HG03521 (cell line): ENCODE measurements at regions not wholly inside any gene's neighbourhood (a gene's known extent, or its start where the extent isn't known, plus 50 kb on each side); places are given as distances from the start of the nearest gene placed in this dataset.

ENCODE experiments used
- ATAC-seq: cut with Tn5 transposase; IDR thresholded peaks from one replicate; pipeline ENCODE4 v1.9.1; 2021; ENCODE audit warnings: mild to moderate bottlenecking, moderate library complexity; ENCODE audit not compliant: unreplicated experiment

DNA sequence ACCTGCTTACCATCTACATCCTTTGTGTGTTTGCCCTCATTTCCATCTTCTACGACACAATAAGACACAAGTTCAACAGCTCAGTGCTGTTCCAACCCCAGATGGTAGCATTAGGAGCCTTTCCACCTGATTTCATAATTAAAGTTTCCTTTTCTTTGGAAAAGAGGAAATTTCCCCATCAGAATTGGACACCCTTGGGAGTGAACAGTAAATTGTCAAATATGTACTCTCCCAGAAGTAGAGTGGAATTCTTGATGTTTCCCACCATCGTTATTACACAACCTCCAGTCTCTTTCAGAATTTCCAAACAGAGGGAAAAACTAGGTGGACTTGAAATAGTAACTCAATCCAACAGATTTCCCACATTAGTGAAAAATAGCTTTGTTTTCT lies 337.6 kb upstream of the OR4E1 start:
- ATAC-seq: no peak

- no peak for ATAC-seq
These were observed 337.1 kb upstream of the OR4E1 start for GRCh38 chr14:22010545-22011252.

DNA sequence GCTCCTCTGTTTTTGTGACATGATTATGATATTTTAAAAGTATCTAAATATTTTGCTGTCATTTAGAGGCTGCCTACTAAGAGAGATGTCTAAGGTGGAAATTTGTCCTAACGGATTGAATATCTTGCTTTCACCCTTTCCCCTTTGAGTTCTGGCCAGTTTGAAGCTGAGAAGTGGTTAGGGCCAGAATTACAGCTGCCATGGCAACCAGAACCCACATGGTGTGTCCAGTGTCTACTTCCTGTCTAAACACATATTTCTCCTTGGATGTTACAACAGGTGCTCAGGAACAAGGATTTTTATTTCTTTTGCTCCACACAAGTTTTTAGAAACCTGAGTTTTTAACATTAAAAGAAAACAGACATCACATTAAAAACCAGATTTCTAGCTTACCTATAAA lies 335.1 kb upstream of the OR4E1 start:
- no peak for ATAC-seq

- no peak for ATAC-seq
These were observed 334.3 kb upstream of the OR4E1 start for GRCh38 chr14:22007784-22008412.

DNA sequence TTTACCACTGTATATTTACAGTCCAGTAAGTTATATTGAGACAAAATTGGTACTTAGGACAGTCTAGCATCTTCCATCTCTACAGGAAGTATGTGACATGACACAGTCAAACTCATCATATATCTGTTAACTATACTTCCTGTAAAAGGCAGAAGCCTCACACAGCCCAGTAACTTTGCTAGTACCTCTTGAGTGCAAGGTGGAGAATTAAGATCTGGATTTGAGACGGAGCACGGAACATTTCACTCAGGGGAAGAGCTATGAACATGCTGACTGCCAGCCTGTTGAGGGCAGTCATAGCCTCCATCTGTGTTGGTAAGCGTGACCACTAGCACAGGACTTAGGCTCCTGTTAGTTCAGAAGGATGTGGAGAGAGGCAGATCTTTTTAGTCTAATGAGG lies 333.7 kb upstream of the OR4E1 start:
- ATAC-seq: no peak

DNA sequence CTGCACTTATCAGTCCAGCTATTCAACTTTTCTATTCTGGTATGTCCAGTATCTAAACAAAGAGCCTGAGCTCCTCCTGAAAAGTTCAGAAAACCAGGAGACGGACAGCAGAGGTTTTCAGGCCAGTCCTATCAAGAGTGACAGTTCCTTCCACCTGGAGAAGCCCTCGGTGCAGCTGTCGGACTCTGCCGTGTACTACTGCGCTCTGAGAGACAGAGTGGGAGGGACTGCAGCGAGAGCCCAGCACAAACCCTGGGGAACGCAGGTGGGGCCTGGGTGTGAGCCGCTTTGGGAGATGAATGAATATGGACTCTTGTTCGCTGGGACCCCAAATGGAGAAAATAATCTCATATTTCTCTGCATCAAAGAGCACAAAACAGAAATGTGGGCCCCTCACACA lies 329.8 kb upstream of the OR4E1 start:
- ATAC-seq: no peak

GRCh38 chr14:22002860-22003284 lies 329.3 kb upstream of the OR4E1 start:
- ATAC-seq: no peak

- ATAC-seq: no peak
These were observed 325.8 kb upstream of the OR4E1 start for GRCh38 chr14:21999402-21999801.

GRCh38 chr14:21997300-21997699 lies 323.7 kb upstream of the OR4E1 start:
- no peak for ATAC-seq

GRCh38 chr14:21995332-21995731 lies 321.7 kb upstream of the OR4E1 start:
- no peak for ATAC-seq

- no peak for ATAC-seq
These were observed 320.2 kb upstream of the OR4E1 start for GRCh38 chr14:21993837-21994236.

- ATAC-seq: no peak
These were observed 319.5 kb upstream of the OR4E1 start for GRCh38 chr14:21993070-21993469.

DNA sequence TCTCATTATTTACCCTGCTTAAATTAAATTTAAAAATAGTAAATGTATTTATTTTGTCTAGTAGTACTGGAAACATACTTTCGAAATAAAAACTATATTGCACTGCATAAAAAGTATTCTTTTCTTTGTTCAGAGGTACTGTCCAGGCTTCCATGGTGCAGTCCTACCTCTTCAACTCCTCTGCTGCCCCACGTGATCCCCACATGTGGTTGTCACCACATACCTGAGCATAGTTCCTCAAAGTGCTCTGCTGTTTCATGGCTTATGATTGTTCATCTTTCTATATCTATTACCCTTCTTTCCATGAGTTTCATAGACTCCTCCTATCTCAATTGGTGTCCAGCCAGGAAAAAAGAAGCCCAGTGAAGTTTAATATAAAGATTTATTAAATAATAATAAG lies 317.5 kb upstream of the OR4E1 start:
- ATAC-seq: no peak

DNA sequence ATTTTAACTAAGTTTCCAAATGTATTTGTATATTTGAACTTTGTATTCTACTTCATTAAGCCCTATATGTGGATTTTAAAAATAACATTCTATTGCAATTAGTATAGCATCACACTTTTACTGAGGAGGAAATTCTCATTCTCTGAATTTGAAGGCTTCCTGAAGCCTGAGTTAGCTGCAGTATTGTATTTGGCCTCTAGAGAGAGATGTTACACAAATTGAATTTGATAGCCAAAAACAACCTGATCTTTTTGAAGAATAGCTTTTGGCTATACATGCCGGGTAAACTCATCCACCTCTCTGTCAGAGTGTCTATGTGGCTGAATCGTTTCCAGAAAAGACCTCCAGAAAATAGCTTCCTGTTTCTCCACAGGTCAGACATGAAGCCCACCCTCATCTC lies 316.5 kb upstream of the OR4E1 start:
- no peak for ATAC-seq

DNA sequence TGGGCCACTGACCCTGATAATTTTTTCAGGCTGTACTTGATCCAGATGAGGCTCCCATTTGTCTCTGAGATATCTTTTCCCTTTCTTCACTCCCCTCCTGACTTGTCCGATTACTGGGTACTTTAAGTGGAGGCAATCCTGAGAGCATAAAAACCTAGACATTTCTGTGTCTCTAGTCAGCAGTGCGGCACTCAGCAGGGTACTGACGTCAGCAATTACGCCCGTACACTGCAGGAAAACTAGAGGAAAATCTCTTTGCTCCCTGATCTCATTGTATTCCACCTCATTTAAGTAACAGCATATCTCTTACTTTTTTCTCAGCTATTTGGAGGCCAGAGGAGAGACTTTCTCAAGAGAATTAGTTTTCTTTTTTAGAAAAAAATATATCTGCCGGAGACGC lies 315.5 kb upstream of the OR4E1 start:
- no peak for ATAC-seq

DNA sequence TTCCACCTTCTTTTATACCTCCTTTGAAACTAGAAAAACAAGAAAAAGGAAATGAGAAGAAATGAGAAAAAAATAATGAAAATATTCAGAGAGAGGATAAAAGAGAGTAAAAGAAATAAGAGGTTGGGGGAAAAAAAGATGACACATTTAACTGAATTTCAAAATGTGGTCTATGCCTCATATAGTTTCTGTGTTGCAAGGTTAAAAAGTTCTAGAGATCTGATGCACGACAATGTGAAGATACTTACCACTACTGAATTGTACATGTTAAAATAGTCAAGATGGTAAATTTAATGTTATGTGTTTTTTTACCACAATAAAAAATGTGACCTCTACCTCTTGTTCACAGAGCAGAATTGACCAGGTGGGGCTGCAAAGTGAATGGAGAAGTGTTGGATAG lies 314.8 kb upstream of the OR4E1 start:
- ATAC-seq: no peak

GRCh38 chr14:21987937-21988336 lies 314.3 kb upstream of the OR4E1 start:
- ATAC-seq: no peak

- no peak for ATAC-seq
These were observed 311.5 kb upstream of the OR4E1 start for GRCh38 chr14:21985081-21985480.

DNA sequence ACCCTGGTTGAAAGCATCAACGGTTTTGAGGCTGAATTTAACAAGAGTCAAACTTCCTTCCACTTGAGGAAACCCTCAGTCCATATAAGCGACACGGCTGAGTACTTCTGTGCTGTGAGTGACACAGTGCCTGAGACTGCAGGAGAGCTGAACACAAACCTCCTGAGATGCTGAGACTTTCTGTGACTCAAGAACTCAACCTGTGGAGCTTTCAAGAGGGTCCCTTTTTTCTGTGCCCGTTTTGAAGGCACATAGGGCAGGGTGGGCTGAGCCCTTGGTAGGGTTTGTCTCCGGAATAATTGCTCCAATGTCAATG lies 305.3 kb upstream of the OR4E1 start:
- ATAC-seq: no peak

DNA sequence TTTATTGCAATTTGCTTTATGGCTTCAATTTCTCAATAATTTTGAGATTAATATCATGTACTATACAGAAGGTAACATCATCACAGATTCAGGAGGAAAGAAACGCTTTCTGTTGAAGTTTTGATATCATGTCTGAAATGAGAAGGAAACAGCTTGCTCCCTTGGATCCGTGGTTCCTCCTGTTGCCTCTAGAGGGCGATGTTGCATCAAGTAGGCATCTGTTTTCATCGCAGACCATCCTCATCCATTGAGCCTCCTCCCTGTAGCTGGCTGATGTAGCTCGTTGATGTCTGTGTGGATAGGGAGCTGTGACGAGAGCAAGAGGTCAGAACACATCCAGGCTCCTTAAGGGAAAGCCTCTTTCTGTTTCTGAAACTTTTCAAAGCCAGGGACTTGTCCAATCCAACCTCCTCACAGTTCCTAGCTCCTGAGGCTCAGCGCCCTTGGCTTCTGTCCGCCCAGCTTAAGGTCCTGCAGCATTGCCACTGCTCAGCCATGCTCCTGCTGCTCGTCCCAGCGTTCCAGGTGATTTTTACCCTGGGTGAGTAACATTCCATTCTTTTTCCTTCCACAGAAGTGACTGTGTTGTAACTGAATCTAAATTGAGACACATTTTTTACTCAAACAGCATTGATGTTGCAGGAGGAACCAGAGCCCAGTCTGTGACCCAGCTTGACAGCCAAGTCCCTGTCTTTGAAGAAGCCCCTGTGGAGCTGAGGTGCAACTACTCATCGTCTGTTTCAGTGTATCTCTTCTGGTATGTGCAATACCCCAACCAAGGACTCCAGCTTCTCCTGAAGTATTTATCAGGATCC lies 304.8 kb upstream of the OR4E1 start:
- ATAC-seq: no peak

DNA sequence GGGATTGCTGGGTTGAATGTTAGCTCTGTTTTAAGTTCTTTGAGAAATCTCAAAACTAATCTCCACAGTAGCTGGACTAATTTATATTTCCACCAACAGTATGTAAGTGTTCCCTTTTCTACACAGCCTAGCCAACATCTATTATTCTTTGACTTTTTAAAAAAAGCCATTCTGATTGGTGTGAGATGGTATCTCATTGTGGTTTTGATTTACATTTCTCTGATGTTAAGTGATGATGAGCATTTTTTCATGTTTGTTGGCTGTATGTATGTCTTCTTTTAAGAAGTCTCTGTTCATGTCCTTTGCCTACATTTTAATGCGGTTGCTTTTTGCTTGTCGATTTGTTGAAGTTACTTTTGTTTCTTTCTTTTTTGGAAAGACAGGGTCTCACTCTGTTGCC lies 301.1 kb upstream of the OR4E1 start:
- no peak for ATAC-seq

DNA sequence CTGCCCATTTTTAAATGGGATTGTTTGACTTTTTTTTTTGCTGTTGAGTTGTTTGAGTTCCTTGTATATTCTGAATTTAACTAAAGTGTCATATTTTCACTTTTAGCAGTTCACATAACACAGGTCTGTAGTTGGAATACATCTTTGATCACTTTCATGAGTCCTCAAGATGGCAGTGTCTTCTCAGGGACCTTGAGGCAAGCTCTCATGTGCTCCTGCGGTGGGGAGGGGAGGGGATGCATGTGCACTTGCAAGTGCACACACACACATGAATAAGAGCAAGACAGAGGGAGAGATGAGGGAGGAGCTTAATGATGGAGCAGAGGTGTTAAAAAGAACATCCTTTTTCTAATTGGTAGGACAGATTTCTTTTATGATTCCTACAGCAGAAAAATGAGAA lies 291.4 kb upstream of the OR4E1 start:
- no peak for ATAC-seq
